ENCODE measurements at regions not wholly inside any gene's neighbourhood (a gene's known extent, or its start where the extent isn't known, plus 50 kb on each side); places are given as distances from the start of the nearest gene placed in this dataset.
A peak's percentile ranks its signal among the peaks of the same experiment; 100 is the strongest.

DNA sequence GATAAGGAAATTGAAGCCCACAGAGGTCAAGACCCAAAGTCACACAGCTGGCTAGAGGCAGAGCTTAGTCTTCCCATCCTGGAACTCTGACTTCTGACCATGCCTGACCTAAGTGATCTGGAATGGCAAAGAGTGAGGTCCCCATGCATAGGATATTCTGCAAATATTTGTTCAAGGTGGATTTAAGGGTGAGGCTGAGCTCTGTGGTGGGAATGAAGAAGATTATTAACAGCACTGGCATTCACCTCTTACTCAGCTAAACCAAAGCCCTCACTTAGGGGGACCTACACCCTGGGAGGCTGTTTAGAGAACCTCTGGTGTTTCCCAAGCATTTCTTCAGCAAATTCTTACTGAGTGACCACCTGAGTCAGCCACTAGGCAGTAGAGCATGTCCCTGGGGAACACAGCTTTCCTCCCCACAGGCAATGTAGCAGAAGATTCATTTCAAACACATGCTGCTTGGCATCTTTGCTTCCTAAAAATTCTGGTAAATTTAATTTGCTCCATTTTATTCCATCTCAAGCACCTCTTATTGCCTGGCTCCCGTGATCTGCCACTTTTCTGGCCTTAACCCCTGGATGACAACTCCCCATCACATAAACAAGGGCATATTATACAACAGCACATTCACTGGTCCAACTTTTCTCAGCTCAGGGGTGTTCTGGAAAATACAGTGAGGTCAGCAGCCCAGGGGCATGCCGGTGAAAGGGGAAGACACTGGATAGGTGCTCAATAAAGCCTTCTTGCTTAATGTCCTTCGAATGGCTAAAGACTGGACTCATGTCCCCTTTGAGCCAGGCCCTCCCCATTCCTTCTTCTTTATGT, 176.0 kb downstream of the ABHD5 start:
- no peak for DNase-seq (ENCODE audit: low read depth in 3 of 3)

GRCh38 chr3:43867436-43868072, 176.8 kb downstream of the ABHD5 start:
- no peak for DNase-seq (ENCODE audit: low read depth in 3 of 3)

DNA sequence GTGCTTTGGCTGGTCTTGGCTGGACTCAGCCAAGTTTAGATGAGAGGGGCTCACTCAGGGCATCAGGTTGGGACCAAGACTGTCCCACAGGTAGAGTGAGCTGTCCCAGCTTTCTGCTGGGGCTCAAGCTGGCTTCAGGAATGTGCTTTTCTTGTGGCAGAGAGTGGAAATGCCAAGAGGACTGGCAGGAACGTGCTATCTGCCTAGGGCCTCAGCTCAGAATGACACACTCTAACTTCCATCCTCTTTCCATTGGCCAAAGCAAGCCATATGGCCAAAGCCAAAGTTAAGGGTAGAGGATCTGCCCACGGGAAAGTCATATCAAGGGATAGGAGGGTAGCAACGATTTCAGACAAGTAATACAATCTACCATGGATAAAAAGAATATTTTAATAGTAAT, 178.8 kb downstream of the ABHD5 start:
- DNase-seq (ENCODE audit: low read depth in 3 of 3) = no peak

DNA sequence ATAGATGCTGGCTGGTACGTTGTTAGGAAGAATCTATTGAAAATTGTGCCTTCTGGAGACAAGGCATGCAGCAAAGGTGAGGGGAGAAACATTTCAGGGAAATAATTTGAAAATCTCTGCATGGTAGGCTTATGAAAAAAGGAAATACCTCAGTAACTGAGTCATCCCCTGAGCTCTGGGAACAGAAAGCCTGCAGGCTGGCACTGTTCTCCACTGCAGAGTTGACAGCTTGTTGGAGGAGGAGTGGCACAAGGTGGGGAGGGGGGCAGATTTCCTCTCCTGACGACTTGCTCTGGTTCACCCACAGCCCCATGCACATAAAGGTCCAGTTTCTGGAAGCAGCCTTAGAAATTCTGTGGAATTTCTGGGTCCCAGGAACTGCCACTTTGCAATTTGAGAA, 179.4 kb downstream of the ABHD5 start:
- no peak for DNase-seq (ENCODE audit: low read depth in 3 of 3)

- DNase-seq (ENCODE audit: low read depth in 3 of 3) = no peak
Measured at GRCh38 chr3:43870844-43871626, 180.3 kb downstream of the ABHD5 start.

DNA sequence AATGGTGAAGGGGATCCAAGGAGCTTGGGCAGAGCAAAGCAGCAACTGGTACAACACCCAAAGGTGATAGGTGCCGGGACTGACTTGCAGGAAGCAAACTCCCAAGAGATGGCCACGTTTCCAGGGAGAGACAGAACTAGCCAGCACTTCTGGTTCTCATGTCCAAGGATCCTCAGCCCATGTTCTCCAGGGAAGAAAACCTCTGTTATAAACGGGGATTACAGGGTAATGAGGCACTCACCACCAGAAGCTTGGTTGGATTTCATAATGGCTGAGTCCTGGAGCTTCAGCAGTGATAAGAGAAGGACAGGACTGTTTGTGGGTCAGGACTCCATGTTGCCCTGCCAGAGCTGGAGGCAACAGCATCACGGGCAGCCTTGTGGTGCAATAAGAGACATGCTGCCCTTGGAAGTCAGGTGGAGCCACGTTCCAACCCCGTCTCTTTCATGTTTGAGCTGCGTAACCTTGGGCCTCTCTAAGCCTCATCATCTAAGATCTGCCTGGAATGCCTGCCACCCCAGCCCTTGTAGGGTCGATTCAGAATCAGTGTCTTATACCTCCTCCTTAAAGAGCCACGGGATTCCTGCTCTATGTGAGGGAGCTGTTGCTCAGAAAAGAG, 181.0 kb downstream of the ABHD5 start:
- DNase-seq (ENCODE audit: low read depth in 3 of 3) = no peak

DNA sequence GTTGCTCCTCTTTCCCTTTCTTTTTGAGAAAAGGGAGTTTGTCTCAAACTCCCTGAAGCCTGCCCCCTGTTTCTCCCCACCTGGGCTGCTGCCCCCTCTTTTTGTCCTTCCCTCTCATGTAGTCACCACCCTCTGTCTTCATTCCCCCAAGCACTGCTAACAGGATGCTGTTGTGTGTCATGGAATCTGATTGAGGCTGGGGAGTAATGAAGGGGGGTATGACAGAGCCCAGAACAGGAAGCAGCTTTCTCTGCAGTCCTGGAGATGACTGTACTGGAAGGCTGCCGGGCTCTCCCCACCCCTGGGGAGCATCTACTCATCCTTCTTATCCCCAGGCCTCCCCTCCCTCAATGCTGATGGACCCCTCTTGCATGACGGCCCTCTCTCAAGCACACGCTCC, 181.6 kb downstream of the ABHD5 start:
- no peak for DNase-seq (ENCODE audit: low read depth in 3 of 3)

GRCh38 chr3:43872901-43873300, 182.2 kb downstream of the ABHD5 start:
- no peak for DNase-seq (ENCODE audit: low read depth in 3 of 3)

DNA sequence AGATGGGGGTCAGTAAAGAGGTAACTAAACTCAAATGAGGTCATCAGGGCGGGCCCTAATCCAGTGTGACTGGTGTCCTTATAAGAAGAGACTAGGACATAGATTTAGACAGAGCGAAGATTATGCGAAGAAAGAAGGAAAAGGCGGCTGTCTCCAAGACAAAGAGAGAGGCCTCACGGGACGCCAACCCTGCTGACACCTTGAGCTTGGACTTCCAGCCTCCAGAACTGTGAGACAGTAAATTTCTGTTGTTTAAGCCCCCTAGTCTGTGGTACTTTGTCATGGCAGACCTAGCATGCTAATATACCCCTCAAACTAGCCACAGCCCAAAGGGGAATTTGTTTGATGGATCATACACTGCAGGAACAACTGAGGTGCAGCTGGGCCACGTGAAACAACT, 183.0 kb downstream of the ABHD5 start:
- DNase-seq (ENCODE audit: low read depth in 3 of 3) = no peak

- DNase-seq (ENCODE audit: low read depth in 3 of 3) = no peak
Measured at GRCh38 chr3:43874290-43874689, 183.6 kb downstream of the ABHD5 start.

DNA sequence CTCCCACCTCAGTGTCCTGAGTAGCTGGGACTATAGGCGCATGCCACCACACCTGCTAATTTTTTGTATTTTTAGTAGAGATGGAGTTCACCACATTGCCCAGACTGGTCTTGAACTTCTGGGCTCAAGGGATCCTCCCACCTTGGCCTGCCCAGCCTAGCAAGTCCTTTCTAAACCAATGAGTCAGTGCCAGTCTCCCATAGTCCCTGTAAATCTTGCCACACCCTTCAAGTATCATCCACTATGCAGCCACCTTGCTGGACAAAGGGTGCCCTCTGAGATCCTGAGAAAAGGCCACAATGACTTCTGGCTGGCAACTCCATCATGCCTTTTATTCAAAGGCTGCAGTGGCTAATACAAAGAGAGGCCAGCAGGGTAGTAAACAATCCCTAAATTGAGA, 184.0 kb downstream of the ABHD5 start:
- DNase-seq (ENCODE audit: low read depth in 3 of 3) = no peak

DNA sequence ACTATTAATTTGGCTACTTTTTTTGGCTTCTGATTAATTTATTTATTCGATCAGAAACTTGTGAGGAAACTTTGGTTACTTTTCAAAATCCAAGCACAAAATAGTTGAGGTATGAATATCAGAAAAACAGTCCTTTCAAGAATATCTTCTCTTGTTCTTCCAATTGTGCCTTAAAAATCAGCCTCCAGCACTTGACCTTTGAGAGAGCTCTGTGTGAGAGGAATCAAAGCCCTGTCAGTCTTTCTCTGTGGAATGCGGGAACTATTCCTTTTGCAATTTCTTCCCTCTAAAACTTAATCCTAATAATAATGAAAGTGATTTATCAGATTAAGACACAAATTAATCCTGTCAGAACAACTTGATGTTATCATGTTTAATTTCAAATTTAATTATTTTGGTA, 185.9 kb downstream of the ABHD5 start:
- DNase-seq (ENCODE audit: low read depth in 3 of 3) = no peak

DNA sequence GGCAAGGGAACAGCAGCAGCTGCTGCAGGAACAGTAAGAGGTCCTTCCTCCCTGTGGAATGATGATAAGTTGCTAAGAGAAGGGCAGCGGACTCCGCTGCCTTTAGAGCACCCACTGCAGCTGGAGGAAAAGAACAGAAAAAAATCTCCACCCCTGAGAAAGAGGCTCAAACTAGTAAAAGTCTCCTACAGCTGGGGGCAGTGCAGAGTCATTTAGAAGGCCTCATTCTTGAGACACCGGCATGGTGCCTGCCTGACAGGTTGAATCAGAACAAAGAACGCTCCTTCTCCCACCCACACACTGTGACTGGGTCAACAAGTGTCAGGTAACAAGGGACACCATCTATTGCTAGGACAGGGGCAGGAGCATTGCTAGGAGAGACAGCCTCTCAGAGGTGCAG, 188.4 kb downstream of the ABHD5 start:
- DNase-seq (ENCODE audit: low read depth in 3 of 3) = no peak

GRCh38 chr3:43882976-43883680, 192.4 kb downstream of the ABHD5 start:
- no peak for DNase-seq (ENCODE audit: low read depth in 3 of 3)

GRCh38 chr3:43883729-43884396, 193.1 kb downstream of the ABHD5 start:
- no peak for DNase-seq (ENCODE audit: low read depth in 3 of 3)

DNA sequence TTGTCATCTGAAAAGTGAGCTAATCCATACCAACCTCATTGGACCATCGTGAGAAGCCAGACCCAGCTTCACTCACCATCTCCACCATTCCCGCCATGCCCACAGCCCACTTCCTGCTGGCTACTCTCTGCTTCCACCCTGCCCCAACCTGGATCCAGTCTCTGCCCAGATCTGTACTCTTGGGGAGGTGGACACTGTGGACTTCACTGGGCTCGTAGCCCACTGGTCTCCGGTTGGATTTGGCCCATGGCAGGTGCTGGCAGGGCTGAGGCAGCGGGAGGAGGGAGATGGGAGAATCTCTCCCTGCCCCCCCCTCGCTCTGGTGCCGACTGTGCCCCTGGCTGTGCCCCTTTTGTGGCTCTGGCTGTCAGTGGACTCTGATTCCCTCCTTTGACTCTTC, 193.8 kb downstream of the ABHD5 start:
- no peak for DNase-seq (ENCODE audit: low read depth in 3 of 3)

GRCh38 chr3:43885908-43886618, 195.3 kb downstream of the ABHD5 start:
- DNase-seq (ENCODE audit: low read depth in 3 of 3) = no peak

GRCh38 chr3:43892061-43892460, 201.3 kb downstream of the ABHD5 start:
- DNase-seq (ENCODE audit: low read depth in 3 of 3) = no peak

- no peak for DNase-seq (ENCODE audit: low read depth in 3 of 3)
Measured at GRCh38 chr3:43892526-43892925, 201.8 kb downstream of the ABHD5 start.

DNA sequence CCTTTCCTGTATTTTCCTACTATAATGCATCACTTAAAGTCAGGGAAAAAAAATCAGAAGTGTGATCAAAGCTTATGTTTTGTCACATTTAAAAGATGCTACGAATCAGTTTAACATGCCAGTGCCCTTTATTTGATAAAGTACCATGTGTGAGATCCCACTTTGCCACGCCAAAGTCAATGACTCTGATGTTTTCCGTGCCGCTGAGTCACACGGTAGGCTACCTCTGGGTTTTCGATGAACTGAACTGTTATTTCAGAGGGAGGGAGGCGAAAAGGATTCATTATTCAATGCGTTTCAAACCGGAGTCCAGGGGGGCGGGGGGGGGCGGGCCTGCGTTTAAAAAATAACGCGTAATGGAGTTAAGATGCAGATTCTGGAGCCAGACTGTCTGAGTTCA, 203.0 kb downstream of the ABHD5 start:
- DNase-seq (ENCODE audit: low read depth in 3 of 3) = peak in 1 of 3 donors; percentile 8

Measured in stimulated activated CD4-positive, alpha-beta T cell treated with anti-CD3 and anti-CD28 coated beads, TNF-alpha, amount 100 ng/mL, for 48 hours (primary cell).